ENCODE measurements at regions not wholly inside any gene's neighbourhood (a gene's known extent, or its start where the extent isn't known, plus 50 kb on each side); places are given as distances from the start of the nearest gene placed in this dataset.

DNA sequence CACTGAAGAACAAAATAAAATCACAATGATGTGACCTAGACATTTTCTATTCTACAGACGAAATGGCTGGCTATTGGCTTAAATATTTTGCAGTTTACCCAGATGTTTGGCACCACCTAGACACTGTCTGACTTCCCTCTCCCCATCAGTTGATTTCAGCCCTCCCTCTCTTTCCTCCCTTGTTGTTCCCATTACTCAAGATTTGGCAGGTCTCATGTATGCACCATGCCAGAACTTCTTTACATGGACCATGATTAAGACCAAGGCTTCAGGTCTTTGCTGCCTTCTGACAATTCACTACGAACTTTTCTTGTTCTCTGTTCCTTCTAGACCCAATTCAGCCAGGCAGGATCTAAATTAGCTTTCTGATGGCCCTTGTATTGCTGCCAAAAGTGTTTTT, 66.6 kb upstream of the GDNF start:
- Histone ChIP-seq H3K9me3 (ENCODE audit: control insufficient read depth, insufficient read depth, low read depth, low read length) (no peaks in the 10 kb centered on the region), H3K27ac (ENCODE audit: low read length) (no peak overlapping the region), H3K4me1 (ENCODE audit: control insufficient read depth, insufficient read depth, low read length) (no peaks in the 10 kb centered on the region), H3K4me3 (ENCODE audit: low read depth in 2 of 2, low read length in 2 of 2) (no peak overlapping the region), H3K27me3 (ENCODE audit: control insufficient read depth, insufficient read depth, low read length) (peaks cover 5% of the 10 kb centered on the region), H3K36me3 (ENCODE audit: control insufficient read depth, insufficient read depth, low read length) (no peaks in the 10 kb centered on the region)
- CTCF ChIA-PET, result no interaction called here
- DNase-seq (ENCODE audit: low read depth, low spot score), result no peak
- TF ChIP-seq SIN3A (IDR thresholded peaks at IDR 0.05; ENCODE audit: borderline replicate concordance, insufficient read depth, low read depth, low read length) (no peak), POLR2AphosphoS5 (IDR thresholded peaks at IDR 0.05; ENCODE audit: low read depth, low read length) (no peak), TCF7L2 (IDR thresholded peaks at IDR 0.05; ENCODE audit: low read depth, low read length) (no peak)
- TF ChIP-seq, protein P1, sequence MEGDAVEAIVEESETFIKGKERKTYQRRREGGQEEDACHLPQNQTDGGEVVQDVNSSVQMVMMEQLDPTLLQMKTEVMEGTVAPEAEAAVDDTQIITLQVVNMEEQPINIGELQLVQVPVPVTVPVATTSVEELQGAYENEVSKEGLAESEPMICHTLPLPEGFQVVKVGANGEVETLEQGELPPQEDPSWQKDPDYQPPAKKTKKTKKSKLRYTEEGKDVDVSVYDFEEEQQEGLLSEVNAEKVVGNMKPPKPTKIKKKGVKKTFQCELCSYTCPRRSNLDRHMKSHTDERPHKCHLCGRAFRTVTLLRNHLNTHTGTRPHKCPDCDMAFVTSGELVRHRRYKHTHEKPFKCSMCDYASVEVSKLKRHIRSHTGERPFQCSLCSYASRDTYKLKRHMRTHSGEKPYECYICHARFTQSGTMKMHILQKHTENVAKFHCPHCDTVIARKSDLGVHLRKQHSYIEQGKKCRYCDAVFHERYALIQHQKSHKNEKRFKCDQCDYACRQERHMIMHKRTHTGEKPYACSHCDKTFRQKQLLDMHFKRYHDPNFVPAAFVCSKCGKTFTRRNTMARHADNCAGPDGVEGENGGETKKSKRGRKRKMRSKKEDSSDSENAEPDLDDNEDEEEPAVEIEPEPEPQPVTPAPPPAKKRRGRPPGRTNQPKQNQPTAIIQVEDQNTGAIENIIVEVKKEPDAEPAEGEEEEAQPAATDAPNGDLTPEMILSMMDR (IDR thresholded peaks at IDR 0.05), result no peak
- TF ChIP-seq, protein P2, sequence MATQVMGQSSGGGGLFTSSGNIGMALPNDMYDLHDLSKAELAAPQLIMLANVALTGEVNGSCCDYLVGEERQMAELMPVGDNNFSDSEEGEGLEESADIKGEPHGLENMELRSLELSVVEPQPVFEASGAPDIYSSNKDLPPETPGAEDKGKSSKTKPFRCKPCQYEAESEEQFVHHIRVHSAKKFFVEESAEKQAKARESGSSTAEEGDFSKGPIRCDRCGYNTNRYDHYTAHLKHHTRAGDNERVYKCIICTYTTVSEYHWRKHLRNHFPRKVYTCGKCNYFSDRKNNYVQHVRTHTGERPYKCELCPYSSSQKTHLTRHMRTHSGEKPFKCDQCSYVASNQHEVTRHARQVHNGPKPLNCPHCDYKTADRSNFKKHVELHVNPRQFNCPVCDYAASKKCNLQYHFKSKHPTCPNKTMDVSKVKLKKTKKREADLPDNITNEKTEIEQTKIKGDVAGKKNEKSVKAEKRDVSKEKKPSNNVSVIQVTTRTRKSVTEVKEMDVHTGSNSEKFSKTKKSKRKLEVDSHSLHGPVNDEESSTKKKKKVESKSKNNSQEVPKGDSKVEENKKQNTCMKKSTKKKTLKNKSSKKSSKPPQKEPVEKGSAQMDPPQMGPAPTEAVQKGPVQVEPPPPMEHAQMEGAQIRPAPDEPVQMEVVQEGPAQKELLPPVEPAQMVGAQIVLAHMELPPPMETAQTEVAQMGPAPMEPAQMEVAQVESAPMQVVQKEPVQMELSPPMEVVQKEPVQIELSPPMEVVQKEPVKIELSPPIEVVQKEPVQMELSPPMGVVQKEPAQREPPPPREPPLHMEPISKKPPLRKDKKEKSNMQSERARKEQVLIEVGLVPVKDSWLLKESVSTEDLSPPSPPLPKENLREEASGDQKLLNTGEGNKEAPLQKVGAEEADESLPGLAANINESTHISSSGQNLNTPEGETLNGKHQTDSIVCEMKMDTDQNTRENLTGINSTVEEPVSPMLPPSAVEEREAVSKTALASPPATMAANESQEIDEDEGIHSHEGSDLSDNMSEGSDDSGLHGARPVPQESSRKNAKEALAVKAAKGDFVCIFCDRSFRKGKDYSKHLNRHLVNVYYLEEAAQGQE (IDR thresholded peaks at IDR 0.05; ENCODE audit: insufficient read depth in 1 of 2, low read depth in 2 of 2, low read length in 1 of 2), result no peak
- intact Hi-C loops (cut with micrococcal nuclease; ENCODE audit: unreplicated experiment), result no loop called here
- in situ Hi-C loops (cut with HindIII; ENCODE audit: low pct_unique_long_range_greater_than_20kb, low sequenced_read_pairs), result no loop called here
- POLR2A ChIA-PET, result no interaction called here
- no peak for ATAC-seq
- no TSS peak for BruUV-seq (replicated peaks)

DNA sequence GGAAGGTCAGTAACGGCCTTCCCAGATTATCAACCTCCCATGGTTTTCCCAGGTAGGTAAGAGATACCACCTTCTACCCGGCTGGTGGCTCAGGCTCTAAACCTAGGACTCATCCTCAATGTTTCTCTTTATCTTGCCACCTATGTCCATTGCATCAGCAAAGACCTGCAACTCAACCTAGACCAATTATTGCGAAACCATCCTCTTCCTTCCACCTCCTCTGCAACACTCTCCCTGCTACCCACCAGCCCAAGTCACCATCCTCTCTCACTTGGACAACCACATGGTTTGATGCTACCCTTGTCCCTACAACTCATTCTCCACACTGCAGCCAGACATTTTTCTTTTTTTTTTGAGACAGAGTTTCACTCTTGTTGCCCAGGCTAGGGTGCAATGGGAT, 65.4 kb upstream of the GDNF start:
- Histone ChIP-seq H3K4me3 (ENCODE audit: low read depth in 2 of 2, low read length in 2 of 2) (no peak overlapping the region), H3K36me3 (ENCODE audit: control insufficient read depth, insufficient read depth, low read length) (no peaks in the 10 kb centered on the region), H3K9me3 (ENCODE audit: control insufficient read depth, insufficient read depth, low read depth, low read length) (no peaks in the 10 kb centered on the region), H3K27ac (ENCODE audit: low read length) (no peak overlapping the region), H3K4me1 (ENCODE audit: control insufficient read depth, insufficient read depth, low read length) (no peaks in the 10 kb centered on the region), H3K27me3 (ENCODE audit: control insufficient read depth, insufficient read depth, low read length) (peaks cover under 1% of the 10 kb centered on the region; the same call in 1 of the 2 replicates)
- ChIA-PET CTCF (no interaction called here), POLR2A (no interaction called here)
- intact Hi-C loops (cut with micrococcal nuclease; ENCODE audit: unreplicated experiment) (no loop called here), in situ Hi-C loops (cut with HindIII; ENCODE audit: low pct_unique_long_range_greater_than_20kb, low sequenced_read_pairs) (no loop called here)
- BruUV-seq (replicated peaks), result no TSS peak
- no peak for TF ChIP-seq POLR2AphosphoS5 (IDR thresholded peaks at IDR 0.05; ENCODE audit: low read depth, low read length)
- no peak for TF ChIP-seq SIN3A (IDR thresholded peaks at IDR 0.05; ENCODE audit: borderline replicate concordance, insufficient read depth, low read depth, low read length)
- TF ChIP-seq, protein P2 (IDR thresholded peaks at IDR 0.05; ENCODE audit: insufficient read depth in 1 of 2, low read depth in 2 of 2, low read length in 1 of 2), result no peak
- TF ChIP-seq, protein P1 (IDR thresholded peaks at IDR 0.05), result no peak
- no peak for TF ChIP-seq TCF7L2 (IDR thresholded peaks at IDR 0.05; ENCODE audit: low read depth, low read length)
- DNase-seq (ENCODE audit: low read depth, low spot score), result no peak
- ATAC-seq, result no peak
